ENCODE measurements at regions not wholly inside any gene's neighbourhood (a gene's known extent, or its start where the extent isn't known, plus 50 kb on each side); places are given as distances from the start of the nearest gene placed in this dataset.

GRCh38 chrX:13374364-13374763 is 54.5 kb upstream of the ATXN3L start:
- no peak for DNase-seq
- H3K27ac ChIP-seq: no peak overlapping the region

GRCh38 chrX:13373431-13374187 is 53.8 kb upstream of the ATXN3L start:
- no peaks in the 10 kb centered on the region for H3K36me3 ChIP-seq
- peaks cover 32% of the 10 kb centered on the region for H3K4me1 ChIP-seq
- DNase-seq: no peak
- no peak overlapping the region for H3K27ac ChIP-seq
- no peaks in the 10 kb centered on the region for H3K27me3 ChIP-seq
- no peak overlapping the region for H3K4me3 ChIP-seq
- H3K9me3 ChIP-seq (replicated peaks): no peaks in the 10 kb centered on the region

More at GRCh38 chrX:13374364-13374763, 54.5 kb upstream of the ATXN3L start:
- Histone ChIP-seq H3K9me3 (replicated peaks) (no peaks in the 10 kb centered on the region), H3K4me3 (no peak overlapping the region), H3K4me1 (peaks cover 32% of the 10 kb centered on the region), H3K36me3 (no peaks in the 10 kb centered on the region), H3K27me3 (no peaks in the 10 kb centered on the region)

- H3K27ac ChIP-seq: no peak overlapping the region
- no peaks in the 10 kb centered on the region for H3K36me3 ChIP-seq
Measured at GRCh38 chrX:13373027-13373426, 53.2 kb upstream of the ATXN3L start.

GRCh38 chrX:13372203-13372980 is 52.5 kb upstream of the ATXN3L start:
- no peak for DNase-seq

More at GRCh38 chrX:13373027-13373426, 53.2 kb upstream of the ATXN3L start:
- no peak for DNase-seq
- no peaks in the 10 kb centered on the region for H3K27me3 ChIP-seq
- H3K9me3 ChIP-seq (replicated peaks): no peaks in the 10 kb centered on the region
- H3K4me3 ChIP-seq: no peak overlapping the region
- H3K4me1 ChIP-seq: peaks cover 29% of the 10 kb centered on the region

GRCh38 chrX:13371186-13371585 is 51.3 kb upstream of the ATXN3L start:
- no peaks in the 10 kb centered on the region for H3K9me3 ChIP-seq (replicated peaks)
- no peak overlapping the region for H3K27ac ChIP-seq
- no peak overlapping the region for H3K4me3 ChIP-seq
- DNase-seq: no peak
- no peaks in the 10 kb centered on the region for H3K27me3 ChIP-seq
- no peaks in the 10 kb centered on the region for H3K36me3 ChIP-seq
- peaks cover 16% of the 10 kb centered on the region for H3K4me1 ChIP-seq

More at GRCh38 chrX:13372203-13372980, 52.5 kb upstream of the ATXN3L start:
- Histone ChIP-seq H3K27ac (no peak overlapping the region), H3K27me3 (no peaks in the 10 kb centered on the region), H3K4me1 (peaks cover 24% of the 10 kb centered on the region), H3K36me3 (no peaks in the 10 kb centered on the region), H3K4me3 (no peak overlapping the region), H3K9me3 (replicated peaks) (no peaks in the 10 kb centered on the region)

GRCh38 chrX:13370713-13371112 is 50.9 kb upstream of the ATXN3L start:
- no peak overlapping the region for H3K27ac ChIP-seq
- no peak overlapping the region for H3K4me3 ChIP-seq

More at GRCh38 chrX:13370713-13371112, 50.9 kb upstream of the ATXN3L start:
- Histone ChIP-seq H3K4me1 (peaks cover 11% of the 10 kb centered on the region), H3K9me3 (replicated peaks) (no peaks in the 10 kb centered on the region), H3K36me3 (no peaks in the 10 kb centered on the region), H3K27me3 (no peaks in the 10 kb centered on the region)
- no peak for DNase-seq

Data from SJCRH30 (cell line).